ENCODE measurements at regions not wholly inside any gene's neighbourhood (a gene's known extent, or its start where the extent isn't known, plus 50 kb on each side); places are given as distances from the start of the nearest gene placed in this dataset.

GRCh38 chr3:188068342-188068741 is 85.6 kb upstream of the LPP start:
- no peak for TF ChIP-seq CTCF (IDR thresholded peaks at IDR 0.05; ENCODE audit: low read depth, low read length, poor library complexity, severe bottlenecking)
- TF ChIP-seq EZH2phosphoT487 (IDR thresholded peaks at IDR 0.05; ENCODE audit: borderline replicate concordance, low read length), result no peak
